ENCODE measurements at regions not wholly inside any gene's neighbourhood (a gene's known extent, or its start where the extent isn't known, plus 50 kb on each side); places are given as distances from the start of the nearest gene placed in this dataset.
"Not testable (repeated sequence)": the region's sequence is repeated elsewhere in the genome, so short reads cannot be mapped to it uniquely, and the experiment has no call there.

GRCh38 chr17:5747276-5747675 is 163.0 kb upstream of the NLRP1 start:
- no peak for DNase-seq (ENCODE audit: low spot score)

GRCh38 chr17:5747964-5748363 is 163.7 kb upstream of the NLRP1 start:
- DNase-seq (ENCODE audit: low spot score) = no peak

GRCh38 chr17:5753421-5753820 is 169.1 kb upstream of the NLRP1 start:
- no peak for DNase-seq (ENCODE audit: low spot score)

GRCh38 chr17:5757314-5757907 is 173.1 kb upstream of the NLRP1 start:
- DNase-seq (ENCODE audit: low spot score) = no peak

- no peak for DNase-seq (ENCODE audit: low spot score)
Observed at GRCh38 chr17:5758651-5759050, 174.3 kb upstream of the NLRP1 start.

GRCh38 chr17:5759501-5759925 is 175.2 kb upstream of the NLRP1 start:
- DNase-seq (ENCODE audit: low spot score) = no peak

GRCh38 chr17:5762191-5762590 is 177.9 kb upstream of the NLRP1 start:
- no peak for DNase-seq (ENCODE audit: low spot score)

GRCh38 chr17:5763595-5764306 is 179.4 kb upstream of the NLRP1 start:
- DNase-seq (ENCODE audit: low spot score) = no peak

- no peak for DNase-seq (ENCODE audit: low spot score)
Observed at GRCh38 chr17:5769593-5770354, 185.5 kb upstream of the NLRP1 start.

GRCh38 chr17:5770441-5771270 is 186.3 kb upstream of the NLRP1 start:
- no peak for DNase-seq (ENCODE audit: low spot score)

- DNase-seq (ENCODE audit: low spot score) = not testable (repeated sequence)
Observed at GRCh38 chr17:5771271-5771577, 186.9 kb upstream of the NLRP1 start.

GRCh38 chr17:5772017-5772416 is 187.7 kb upstream of the NLRP1 start:
- DNase-seq (ENCODE audit: low spot score) = not testable (repeated sequence)

- no peak for DNase-seq (ENCODE audit: low spot score)
Observed at GRCh38 chr17:5772720-5773119, 188.4 kb upstream of the NLRP1 start.

- no peak for DNase-seq (ENCODE audit: low spot score)
Observed at GRCh38 chr17:5773816-5774360, 189.6 kb upstream of the NLRP1 start.

GRCh38 chr17:5775098-5775497 is 190.8 kb upstream of the NLRP1 start:
- no peak for DNase-seq (ENCODE audit: low spot score)

- DNase-seq (ENCODE audit: low spot score) = no peak
Observed at GRCh38 chr17:5780476-5780875, 196.2 kb upstream of the NLRP1 start.

- no peak for DNase-seq (ENCODE audit: low spot score)
Observed at GRCh38 chr17:5781236-5781927, 197.1 kb upstream of the NLRP1 start.

- no peak for DNase-seq (ENCODE audit: low spot score)
Observed at GRCh38 chr17:5783269-5783668, 199.0 kb upstream of the NLRP1 start.

- no peak for DNase-seq (ENCODE audit: low spot score)
Observed at GRCh38 chr17:5783851-5784250, 199.5 kb upstream of the NLRP1 start.

- no peak for DNase-seq (ENCODE audit: low spot score)
Observed at GRCh38 chr17:5784791-5785190, 200.5 kb upstream of the NLRP1 start.

- DNase-seq (ENCODE audit: low spot score) = no peak
Observed at GRCh38 chr17:5785338-5785737, 201.0 kb upstream of the NLRP1 start.

Measured in Ammon's horn (tissue), 1 donor.